ENCODE measurements at regions not wholly inside any gene's neighbourhood (a gene's known extent, or its start where the extent isn't known, plus 50 kb on each side); places are given as distances from the start of the nearest gene placed in this dataset.

DNA sequence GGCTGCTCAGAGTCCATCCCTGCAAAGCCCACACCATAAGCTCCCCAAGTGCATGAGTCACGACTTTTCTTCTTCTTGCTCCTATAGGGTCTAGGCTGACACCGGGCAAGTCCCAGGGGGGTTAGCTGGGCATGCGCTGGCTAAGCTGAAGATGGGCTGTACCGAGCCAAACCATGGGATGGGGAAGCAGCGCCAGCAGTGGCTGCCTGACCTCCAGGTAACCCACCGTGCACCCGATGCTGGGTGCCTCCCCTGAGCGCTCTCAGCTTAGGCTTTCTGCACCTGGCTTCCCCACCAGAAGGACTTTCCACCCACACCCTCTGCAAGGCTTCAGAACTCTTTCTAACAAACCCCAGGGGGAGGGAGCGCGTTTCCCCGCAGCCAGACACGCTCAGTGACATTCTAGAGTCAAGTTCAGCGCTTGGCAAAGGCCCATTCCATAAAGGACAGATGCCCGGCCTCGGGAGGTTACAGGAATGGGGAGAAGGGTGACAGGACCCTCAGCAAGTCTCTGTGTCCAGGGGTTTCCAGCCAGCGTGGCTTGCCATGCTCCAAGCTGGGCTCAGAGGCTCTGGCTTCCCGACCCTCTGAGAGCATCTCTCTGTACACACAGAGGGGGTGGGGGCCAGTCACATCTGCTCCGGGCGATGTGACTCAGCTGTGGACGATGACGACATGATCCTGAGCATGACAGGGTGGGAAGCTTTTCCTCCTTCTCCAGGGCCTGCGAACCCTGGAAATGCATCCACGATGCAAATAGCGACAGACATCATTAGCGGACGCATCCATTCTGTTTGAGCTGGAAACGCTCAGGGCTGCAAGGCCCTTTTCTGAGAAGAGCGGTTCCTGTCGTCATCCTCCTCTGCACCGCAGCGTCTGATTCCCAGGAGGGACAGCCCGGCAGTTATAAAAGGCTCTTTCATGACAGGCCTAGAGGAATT is 107.8 kb downstream of the SIK1 start:
- ATAC-seq (no peak), DNase-seq (ENCODE audit: low read depth, low spot score) (no peak)
- no peaks in the 10 kb centered on the region for H3K27me3 ChIP-seq (ENCODE audit: insufficient read depth, low read length)
- BruUV-seq (replicated peaks) = no TSS peak
- H3K36me3 ChIP-seq (ENCODE audit: control insufficient read depth in 1 of 2, insufficient read depth in 2 of 2, low read length in 2 of 2) = no peaks in the 10 kb centered on the region
- RAD21 ChIA-PET (ENCODE audit: low non-redundant PET in 1 of 2, low total read pairs in 2 of 2, uncharacterized antibody in 2 of 2, unreplicated experiment in 2 of 2) = no interaction called here
- no peaks in the 10 kb centered on the region for H3K9me2 ChIP-seq (ENCODE audit: insufficient read depth)
- H3K4me3 ChIP-seq (replicated peaks in 1 of 2; ENCODE audit: low read depth in 1 of 2, low read length in 2 of 2) = no peak overlapping the region
- H3K79me2 ChIP-seq (ENCODE audit: insufficient read depth, low read length) = no peaks in the 10 kb centered on the region
- CTCF ChIA-PET = no interaction called here
- H3K4me1 ChIP-seq (ENCODE audit: control insufficient read depth in 1 of 2, insufficient read depth in 2 of 2, low read length in 2 of 2) = no peaks in the 10 kb centered on the region
- POLR2A ChIA-PET = no interaction called here
- H3K27ac ChIP-seq (ENCODE audit: low read depth, low read length) = no peak overlapping the region
- no peak for TF ChIP-seq YY1 (IDR thresholded peaks at IDR 0.05; ENCODE audit: extremely low read depth, insufficient replicate concordance, low read depth, low read length)
- TF ChIP-seq SP1 (IDR thresholded peaks at IDR 0.05; ENCODE audit: low read depth) = no peak
- no peak for TF ChIP-seq ZFX (IDR thresholded peaks at IDR 0.05)
- no peak for TF ChIP-seq POLR2A (IDR thresholded peaks at IDR 0.05; ENCODE audit: borderline replicate concordance, extremely low read depth, insufficient read depth, insufficient read length)
- TF ChIP-seq, protein P1, sequence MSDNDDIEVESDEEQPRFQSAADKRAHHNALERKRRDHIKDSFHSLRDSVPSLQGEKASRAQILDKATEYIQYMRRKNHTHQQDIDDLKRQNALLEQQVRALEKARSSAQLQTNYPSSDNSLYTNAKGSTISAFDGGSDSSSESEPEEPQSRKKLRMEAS (IDR thresholded peaks at IDR 0.05) = no peak
- TF ChIP-seq EZH2 (IDR thresholded peaks at IDR 0.05) = no peak
- no peak for TF ChIP-seq EGR1 (IDR thresholded peaks at IDR 0.05; ENCODE audit: low read depth)
- TF ChIP-seq, protein P2, sequence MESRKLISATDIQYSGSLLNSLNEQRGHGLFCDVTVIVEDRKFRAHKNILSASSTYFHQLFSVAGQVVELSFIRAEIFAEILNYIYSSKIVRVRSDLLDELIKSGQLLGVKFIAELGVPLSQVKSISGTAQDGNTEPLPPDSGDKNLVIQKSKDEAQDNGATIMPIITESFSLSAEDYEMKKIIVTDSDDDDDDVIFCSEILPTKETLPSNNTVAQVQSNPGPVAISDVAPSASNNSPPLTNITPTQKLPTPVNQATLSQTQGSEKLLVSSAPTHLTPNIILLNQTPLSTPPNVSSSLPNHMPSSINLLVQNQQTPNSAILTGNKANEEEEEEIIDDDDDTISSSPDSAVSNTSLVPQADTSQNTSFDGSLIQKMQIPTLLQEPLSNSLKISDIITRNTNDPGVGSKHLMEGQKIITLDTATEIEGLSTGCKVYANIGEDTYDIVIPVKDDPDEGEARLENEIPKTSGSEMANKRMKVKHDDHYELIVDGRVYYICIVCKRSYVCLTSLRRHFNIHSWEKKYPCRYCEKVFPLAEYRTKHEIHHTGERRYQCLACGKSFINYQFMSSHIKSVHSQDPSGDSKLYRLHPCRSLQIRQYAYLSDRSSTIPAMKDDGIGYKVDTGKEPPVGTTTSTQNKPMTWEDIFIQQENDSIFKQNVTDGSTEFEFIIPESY (IDR thresholded peaks at IDR 0.05; ENCODE audit: extremely low read depth, insufficient replicate concordance, low read length) = no peak
- intact Hi-C loops (cut with micrococcal nuclease) = no loop called here
- H3K9ac ChIP-seq (ENCODE audit: low read length) = no peak overlapping the region
- no peak overlapping the region for H3K4me2 ChIP-seq (ENCODE audit: low read length)
- H4K20me1 ChIP-seq (ENCODE audit: insufficient read depth) = no peaks in the 10 kb centered on the region
- peaks cover 0 to 6% of the 10 kb centered on the region in 2 experiments; a peak in 1 of 4 replicates for H3K9me3 ChIP-seq (ENCODE audit: control insufficient read depth in 1 of 2, insufficient read depth in 1 of 2, low read depth in 1 of 2, low read length in 2 of 2)
- no peak overlapping the region for H2AFZ ChIP-seq (ENCODE audit: low read depth, low read length, poor library complexity, severe bottlenecking)

All from HCT116 (cell line).